ENCODE measurements at regions not wholly inside any gene's neighbourhood (a gene's known extent, or its start where the extent isn't known, plus 50 kb on each side); places are given as distances from the start of the nearest gene placed in this dataset.

GRCh38 chr5:155471027-155471426 is 457.5 kb downstream of the KIF4B start:
- intact Hi-C loops (cut with DNase I): loop anchor here in 1 of 10 donors (10.0 kb wide), 1 partner anchor 276 kb away; no protein-coding TSS in a partner anchor
- Histone ChIP-seq H3K9me3 (peaks cover 0 to 5% (median 0%) of the 10 kb centered on the region in 12 donors), H3K4me1 (no peaks in the 10 kb centered on the region)

GRCh38 chr5:155472780-155473179 is 459.2 kb downstream of the KIF4B start:
- DNase-seq (no peak), ATAC-seq (no peak)
- no peak for TF ChIP-seq POLR2A (IDR thresholded peaks at IDR 0.05)
- TF ChIP-seq CTCF (IDR thresholded peaks at IDR 0.05): no peak
- intact Hi-C loops (cut with DNase I): loop anchor here in 1 of 10 donors (10.0 kb wide), 1 partner anchor 278 kb away; no protein-coding TSS in a partner anchor
- WGBS, 4 donors: 46 to 50% (median 49%) methylated on average over 2 of the region's 2 CpGs
- Histone ChIP-seq H3K4me1 (no peaks in the 10 kb centered on the region), H3K9me3 (peaks cover 0 to 16% (median 0%) of the 10 kb centered on the region in 12 donors), H3K27ac (no peak overlapping the region), H3K36me3 (no peaks in the 10 kb centered on the region), H3K27me3 (no peaks in the 10 kb centered on the region), H3K4me3 (no peak overlapping the region)

More at GRCh38 chr5:155471027-155471426, 457.5 kb downstream of the KIF4B start:
- Histone ChIP-seq H3K27me3 (no peaks in the 10 kb centered on the region), H3K27ac (no peak overlapping the region), H3K36me3 (no peaks in the 10 kb centered on the region), H3K4me3 (no peak overlapping the region)
- TF ChIP-seq POLR2A (IDR thresholded peaks at IDR 0.05) (no peak), CTCF (IDR thresholded peaks at IDR 0.05) (no peak)
- ATAC-seq (no peak), DNase-seq (no peak)
- WGBS, 4 donors: 65 to 77% (median 72%) methylated on average over 3 of the region's 3 CpGs

GRCh38 chr5:155475318-155475717 is 461.8 kb downstream of the KIF4B start:
- H3K4me3 ChIP-seq: no peak overlapping the region
- no peaks in the 10 kb centered on the region for H3K27me3 ChIP-seq
- no peak for DNase-seq
- intact Hi-C loops (cut with DNase I): loop anchor here in 1 of 10 donors (10.0 kb wide), 1 partner anchor 281 kb away; no protein-coding TSS in a partner anchor
- H3K27ac ChIP-seq: no peak overlapping the region
- peaks cover 0 to 16% (median 0%) of the 10 kb centered on the region in 12 donors for H3K9me3 ChIP-seq
- ATAC-seq: no peak
- H3K36me3 ChIP-seq: no peaks in the 10 kb centered on the region
- TF ChIP-seq CTCF (IDR thresholded peaks at IDR 0.05): no peak
- TF ChIP-seq POLR2A (IDR thresholded peaks at IDR 0.05): no peak
- WGBS, 4 donors: 61 to 63% (median 62%) methylated on average over 2 of the region's 2 CpGs
- peaks cover 0 to 3% (median 0%) of the 10 kb centered on the region in 12 donors for H3K4me1 ChIP-seq

GRCh38 chr5:155480731-155481131 is 467.2 kb downstream of the KIF4B start:
- Histone ChIP-seq H3K27ac (peak overlapping the region in 11 of 12 donors; percentile 34 to 86 (median 77)), H3K4me1 (peaks cover 0 to 14% (median 0%) of the 10 kb centered on the region in 12 donors), H3K4me3 (no peak overlapping the region), H3K27me3 (no peaks in the 10 kb centered on the region), H3K9me3 (peaks cover 0 to 15% (median 0%) of the 10 kb centered on the region in 12 donors), H3K36me3 (no peaks in the 10 kb centered on the region)
- peak; percentile 96 to 98 (median 97) for ATAC-seq
- TF ChIP-seq CTCF (IDR thresholded peaks at IDR 0.05): no peak
- WGBS, 4 donors: 22 to 45% (median 32%) methylated on average over 2 of the region's 2 CpGs
- peak in 4 of 5 donors; percentile 23 to 53 (median 38) for DNase-seq
- intact Hi-C loops (cut with DNase I): loop anchor here in 5 of 10 donors (2.0 to 10.0 kb wide), 7 partner anchors 216 to 338 kb away; no protein-coding TSS in a partner anchor
